Stimulated activated CD4-positive, alpha-beta T cell treated with anti-CD3 and anti-CD28 coated beads, TNF-alpha, amount 100 ng/mL, for 4 hours (primary cell): ENCODE measurements at regions not wholly inside any gene's neighbourhood (a gene's known extent, or its start where the extent isn't known, plus 50 kb on each side); places are given as distances from the start of the nearest gene placed in this dataset.

ENCODE experiments used
- DNase-seq, 3 experiments: peaks; one replicate each; pipeline ENCODE4 v3.0.0-alpha.2; 2020; ENCODE audit warnings: low read depth in 3 of 3

DNA sequence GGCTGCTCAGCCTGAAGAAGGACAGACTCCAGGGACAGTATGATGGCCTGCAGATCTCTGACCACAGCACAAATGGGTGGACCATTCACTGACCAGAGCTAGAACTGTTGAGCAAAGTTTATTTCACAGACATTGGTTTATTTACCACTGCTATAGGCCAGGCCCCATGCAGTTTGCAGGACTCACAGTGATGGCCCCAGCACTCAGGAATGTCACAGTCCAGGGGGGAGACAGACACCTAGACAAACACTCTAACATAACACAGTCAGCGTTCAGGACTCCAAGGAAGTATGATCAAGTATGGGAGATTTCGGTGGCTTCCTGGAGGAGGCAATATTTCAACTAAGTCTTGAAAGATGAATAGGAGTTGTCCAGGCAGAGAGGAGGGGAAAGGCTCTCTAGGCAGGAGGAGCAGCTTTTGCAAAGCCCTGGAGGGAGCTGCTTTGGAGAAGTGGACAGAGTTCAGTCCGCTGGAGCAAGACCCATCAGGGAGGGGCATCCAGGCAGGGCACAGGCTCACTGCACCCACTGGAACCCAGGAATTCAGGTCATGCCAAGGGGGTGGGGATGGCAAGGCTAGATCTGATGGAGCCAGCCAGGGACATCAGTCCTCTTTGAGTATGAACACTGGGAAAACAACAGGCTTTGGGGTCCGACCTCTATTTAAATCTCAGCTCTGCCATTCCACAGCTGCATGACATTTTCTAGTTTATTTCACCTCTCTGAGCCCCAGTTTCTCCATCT, 454.3 kb downstream of the MATN1 start:
- DNase-seq = no peak

DNA sequence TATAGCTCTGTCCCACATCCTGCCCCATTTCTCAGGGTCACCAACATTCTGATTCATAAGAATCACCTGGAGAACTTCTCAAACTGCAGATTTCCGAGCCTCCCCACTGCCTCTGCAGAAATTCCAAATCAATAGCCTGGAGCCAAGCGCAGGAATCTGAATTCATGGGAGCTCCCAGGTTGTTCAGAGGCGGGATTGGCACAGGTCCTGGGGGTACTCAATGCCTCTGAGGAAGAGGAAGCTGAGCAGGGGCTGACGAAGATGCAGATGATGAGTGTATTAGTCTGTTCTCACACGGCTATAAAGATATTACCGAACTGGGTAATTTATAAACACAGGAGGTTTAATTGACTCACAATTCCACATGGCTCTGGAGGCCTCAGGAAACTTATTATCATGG, 455.5 kb downstream of the MATN1 start:
- no peak for DNase-seq

DNA sequence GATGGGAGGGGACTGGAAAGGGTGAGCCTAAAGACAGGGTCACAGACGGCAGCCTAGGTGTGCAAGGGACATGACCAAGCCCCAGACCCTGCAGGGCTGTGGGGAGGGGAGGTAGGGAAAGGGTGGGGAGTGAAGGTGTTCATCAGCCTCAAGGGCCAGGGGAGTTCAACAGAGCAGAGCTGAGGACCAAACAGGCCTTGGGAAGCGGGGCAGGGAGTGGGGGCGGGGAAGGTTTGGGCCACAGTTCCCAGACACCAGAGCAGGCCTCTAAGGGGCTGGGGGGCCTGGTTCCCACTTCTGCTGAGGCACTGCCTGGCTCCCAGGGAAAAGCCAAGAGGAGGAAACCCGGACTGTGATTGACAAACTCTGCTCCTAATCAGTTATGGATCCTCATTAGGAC, 456.3 kb downstream of the MATN1 start:
- DNase-seq = no peak

DNA sequence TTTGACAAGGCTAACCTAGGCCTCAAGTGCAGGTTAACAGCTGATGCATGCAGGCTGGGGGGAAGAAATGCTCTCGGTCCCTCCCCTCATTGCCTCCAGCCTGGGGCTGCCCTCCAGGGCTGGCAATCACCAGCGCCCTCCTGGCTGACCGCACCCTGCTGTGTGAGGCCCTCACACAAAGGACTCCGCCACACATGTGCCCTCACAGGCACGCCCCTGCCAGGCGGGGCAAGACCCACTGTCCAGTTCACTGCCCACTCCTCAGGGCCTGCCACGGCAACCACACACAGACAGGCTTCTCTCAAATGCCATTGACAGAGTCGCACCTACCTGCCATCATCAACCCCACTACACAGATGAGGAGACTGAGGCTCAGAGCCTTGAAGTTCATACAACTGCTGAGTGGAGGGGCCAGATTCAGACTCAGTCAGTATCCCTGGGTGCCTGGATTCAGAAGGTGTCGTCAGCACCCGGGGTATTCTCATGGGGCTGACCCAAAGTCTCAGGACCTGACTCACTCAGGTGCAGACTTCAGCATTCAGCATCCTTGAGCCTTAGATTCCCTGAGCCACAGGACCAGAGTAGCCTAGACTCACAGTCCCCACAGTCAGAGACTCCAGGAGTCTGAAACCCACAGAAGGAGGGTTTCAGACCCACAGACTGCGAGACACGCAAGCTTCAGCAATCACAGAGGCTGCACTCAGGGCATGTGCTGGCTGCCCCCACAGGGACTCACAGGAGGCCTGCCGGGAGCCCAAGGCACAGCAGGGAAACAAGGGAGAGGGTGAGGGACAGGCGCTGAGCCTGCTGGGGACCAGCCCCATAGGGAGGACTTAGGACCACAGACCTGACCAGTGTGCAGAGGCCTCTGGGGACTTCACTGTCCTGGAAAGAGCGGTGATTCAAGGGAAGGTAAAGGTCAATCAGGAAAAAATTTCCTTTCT, 458.0 kb downstream of the MATN1 start:
- no peak for DNase-seq

DNA sequence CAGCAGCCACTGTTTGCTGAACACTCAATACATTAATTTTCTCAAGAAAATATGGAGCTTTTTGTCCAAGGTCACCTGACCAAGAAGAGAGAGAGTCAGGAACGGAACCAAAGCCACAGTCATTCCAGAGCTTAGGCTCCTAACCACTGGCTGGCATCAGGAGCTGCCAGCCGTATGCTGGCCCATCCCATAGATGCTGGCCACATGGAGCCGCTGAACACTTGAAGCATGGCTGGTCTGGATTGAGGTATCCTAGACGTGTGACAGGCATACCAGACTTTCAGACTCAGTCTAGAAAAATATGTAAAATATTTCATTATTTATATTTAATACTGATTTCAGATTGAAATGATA, 458.7 kb downstream of the MATN1 start:
- DNase-seq = no peak

DNA sequence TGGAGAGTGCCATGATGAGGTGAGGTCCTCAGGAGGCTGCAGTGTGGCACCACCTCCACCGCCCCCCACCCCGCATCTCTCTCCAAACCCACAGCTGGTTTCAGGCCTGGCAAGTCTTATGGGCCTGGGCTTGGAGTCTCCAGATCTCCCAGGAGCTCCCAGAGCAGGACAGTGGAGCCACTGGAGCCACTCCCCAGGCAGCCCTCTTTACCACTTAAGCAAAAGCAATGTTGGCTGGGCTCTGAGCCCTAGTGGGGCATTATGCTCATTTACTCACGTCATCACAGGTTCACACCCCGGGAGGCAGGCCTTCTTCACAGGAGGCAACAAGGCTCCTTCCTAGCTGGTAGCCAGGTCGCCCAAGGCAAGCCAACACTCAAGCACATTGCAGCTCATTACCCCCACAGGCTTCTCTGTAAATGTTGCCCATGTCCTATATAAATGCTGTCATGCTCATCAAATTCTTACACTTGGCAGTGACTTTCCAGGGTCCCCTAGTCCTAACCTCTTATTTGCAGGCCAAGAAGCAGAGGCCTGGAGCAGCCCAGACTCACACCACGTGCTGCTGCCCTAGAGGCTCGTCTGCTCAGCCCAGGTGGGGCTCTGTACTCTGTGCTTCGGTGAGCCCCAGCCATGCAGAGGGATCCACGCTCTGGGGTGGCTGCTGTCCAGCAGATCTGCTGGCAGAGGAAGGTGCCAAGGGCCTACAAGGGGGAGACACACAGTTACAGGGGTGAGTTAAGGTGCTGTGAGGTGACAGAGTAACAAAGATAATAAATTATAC, 459.3 kb downstream of the MATN1 start:
- DNase-seq = no peak

DNA sequence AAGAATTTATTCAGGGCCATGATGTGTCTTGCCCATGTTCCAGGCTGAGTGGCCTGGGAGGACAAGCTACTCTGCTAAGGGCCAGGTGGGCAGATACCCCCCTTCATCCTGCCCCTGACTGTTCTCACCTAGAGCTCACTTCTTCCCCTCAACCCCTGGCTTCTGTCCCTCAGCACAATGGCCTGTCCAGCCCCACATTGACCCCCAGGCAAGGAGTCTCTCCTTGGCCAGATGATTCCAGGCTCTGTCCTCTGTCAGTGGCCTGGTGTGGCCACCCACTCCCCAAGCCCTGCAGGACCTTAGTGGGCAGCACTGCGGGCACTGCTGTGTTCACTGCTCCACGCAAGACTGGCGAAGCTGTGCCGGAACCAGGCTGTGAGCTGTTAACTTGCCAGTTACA, 460.0 kb downstream of the MATN1 start:
- no peak for DNase-seq

DNA sequence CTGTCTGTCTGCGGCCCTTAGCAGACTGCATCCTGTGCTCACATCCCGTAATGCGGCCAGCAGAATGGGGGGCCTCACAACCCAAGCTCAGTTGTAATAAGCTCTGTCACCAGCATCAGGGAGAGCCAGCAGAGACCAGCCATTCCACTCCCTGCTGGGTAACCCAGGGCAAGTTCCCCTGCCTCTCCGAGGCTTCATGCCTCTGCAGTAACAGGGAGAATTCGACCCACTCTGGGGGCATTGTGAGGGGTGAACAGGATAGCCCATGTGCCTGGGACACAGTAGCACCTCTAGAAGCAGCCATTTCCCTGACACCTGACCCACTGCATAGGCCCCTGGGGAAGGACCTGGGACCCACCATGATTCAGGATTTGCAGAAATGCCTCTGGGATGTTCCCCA, 461.2 kb downstream of the MATN1 start:
- no peak for DNase-seq

DNA sequence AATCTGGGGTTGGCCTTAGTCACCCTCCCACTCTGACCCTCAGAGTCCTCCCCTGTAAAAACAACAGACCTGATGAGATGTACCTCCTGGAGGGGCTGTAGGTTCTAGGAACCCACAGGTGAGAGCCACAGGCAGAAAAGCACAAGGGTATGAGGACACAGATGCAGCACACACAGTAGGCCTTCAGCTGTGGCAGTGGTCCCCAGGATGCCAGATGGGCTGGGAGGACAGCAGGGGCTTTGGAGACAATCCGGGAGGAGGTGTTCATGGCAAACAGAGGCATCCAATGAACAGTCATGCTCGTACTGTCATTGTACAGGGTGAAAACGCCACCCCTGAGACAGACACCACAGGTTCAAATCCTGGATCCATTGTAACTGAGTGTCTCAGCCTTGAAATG, 463.1 kb downstream of the MATN1 start:
- DNase-seq = no peak

DNA sequence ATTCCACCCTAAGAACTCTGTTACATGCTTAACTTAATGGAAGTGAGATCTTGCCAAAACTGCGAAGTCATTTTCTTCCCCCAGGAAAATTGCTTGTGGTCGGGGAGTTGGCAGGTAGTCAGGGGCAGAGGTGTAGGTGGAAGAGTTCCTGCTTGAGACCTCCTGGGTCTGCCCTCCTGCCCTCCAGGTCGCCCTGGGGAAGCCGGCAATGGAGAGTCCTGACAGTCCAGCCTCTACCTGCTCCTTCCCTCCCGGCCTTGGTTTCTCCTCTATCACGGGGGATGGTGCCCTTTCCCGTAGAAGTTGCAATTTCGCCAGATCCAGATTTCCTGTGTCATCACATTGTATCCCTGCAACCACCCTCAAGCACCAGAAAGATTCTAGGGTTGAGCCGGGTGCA, 463.8 kb downstream of the MATN1 start:
- DNase-seq = no peak

DNA sequence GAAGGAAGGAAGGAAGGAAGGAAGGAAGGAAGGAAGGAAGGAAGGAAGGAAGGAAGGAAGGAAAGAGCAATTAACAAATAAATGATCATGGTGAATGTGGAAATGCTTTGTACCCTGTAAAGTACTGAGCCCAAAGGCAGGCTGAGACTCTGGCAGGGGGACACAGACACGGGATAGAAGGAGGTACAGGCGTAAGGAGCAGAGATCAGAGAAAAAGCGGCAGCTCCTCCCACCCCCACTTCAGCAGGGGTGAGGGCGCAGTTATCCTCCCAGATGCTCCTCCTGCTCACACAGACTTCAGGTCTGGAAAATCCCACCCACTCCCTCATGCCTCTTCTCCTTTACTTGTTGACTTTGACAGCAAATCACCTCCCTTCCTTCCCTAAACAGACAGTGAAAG, 464.5 kb downstream of the MATN1 start:
- DNase-seq = no peak

DNA sequence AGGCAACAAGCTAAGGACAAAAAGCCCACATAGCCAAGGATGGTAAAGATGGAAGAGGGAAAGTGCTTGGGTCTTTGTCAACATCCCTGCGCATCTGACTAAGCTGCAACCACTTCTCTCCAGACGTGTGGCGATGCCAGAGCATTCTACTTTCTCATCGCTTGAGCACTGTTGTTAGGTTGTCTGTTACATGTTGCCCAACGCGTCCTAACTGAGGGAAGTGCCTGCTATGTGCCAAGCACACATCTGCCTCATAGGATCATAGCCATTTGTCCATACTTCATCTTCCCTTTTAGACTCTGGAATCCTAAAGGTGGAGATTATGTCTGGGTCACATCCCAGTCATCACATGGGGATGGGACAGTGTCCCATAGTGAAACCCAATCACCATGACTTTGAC, 464.9 kb downstream of the MATN1 start:
- no peak for DNase-seq

DNA sequence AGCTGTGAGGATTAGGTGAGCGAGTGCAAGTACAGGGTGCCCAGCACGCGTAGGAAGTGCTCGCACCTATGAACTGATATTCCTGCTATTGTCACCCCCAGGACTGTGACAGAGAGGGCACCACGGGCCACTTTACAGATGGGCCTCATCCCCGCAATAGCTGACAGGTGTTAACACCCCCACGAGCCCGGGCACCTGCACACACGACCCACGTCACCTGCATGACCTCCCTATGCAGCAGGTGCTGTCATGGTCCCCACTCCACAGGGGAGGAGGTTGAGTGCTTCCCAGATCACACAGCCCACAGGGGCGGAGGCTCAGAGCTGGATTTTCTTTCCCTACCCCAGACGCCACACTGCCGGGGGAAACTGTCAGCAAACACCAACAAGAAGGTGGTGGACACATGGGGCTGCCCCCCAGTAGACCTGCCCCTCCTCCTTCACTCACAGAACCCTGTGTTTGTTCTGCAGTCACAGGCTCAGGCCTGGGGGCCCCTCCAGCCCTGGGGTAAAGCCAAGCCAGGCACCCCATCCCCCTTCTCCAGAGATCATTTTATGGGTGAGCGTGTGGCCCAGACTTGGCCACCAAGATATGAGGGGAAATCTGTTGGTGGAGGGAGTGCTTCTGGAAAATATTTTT, 465.5 kb downstream of the MATN1 start:
- no peak for DNase-seq

DNA sequence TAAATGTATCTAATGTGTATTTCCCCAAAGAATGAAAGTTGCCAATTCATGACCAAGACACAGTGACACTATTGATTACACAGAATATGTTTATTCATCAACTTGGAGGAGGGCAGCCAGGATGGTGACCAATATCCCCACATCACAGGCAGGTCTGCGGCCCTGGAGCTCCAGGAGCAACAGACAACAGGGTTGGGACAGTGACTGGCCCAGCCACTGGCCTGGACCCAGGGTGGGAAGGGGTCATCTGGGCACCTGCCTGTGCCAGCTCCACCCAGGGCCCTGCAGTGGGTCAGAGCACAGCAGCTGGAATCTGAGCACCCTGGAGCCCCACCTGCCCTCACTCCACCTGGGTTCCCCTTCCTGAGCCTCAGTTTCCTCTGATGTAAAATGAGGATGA, 466.1 kb downstream of the MATN1 start:
- DNase-seq = no peak

DNA sequence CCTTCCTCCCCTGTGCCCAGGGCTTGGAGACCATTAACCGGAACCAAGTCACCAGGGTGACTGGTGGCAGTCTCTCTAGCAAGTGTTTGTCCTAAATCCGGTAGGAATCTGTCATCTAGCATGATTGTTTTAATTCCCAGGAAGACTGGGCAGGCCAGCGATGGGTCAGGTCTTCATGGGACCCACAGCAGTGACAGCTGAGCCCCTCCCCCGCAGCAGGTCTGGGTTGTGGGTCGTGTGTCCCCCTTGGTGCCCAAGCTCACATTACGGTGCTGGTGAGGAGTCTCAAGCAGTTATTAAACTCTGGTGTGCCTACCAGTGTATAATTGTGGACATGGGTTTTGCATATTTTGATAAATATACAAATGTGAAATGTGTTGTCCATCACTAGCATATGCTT, 466.5 kb downstream of the MATN1 start:
- no peak for DNase-seq

DNA sequence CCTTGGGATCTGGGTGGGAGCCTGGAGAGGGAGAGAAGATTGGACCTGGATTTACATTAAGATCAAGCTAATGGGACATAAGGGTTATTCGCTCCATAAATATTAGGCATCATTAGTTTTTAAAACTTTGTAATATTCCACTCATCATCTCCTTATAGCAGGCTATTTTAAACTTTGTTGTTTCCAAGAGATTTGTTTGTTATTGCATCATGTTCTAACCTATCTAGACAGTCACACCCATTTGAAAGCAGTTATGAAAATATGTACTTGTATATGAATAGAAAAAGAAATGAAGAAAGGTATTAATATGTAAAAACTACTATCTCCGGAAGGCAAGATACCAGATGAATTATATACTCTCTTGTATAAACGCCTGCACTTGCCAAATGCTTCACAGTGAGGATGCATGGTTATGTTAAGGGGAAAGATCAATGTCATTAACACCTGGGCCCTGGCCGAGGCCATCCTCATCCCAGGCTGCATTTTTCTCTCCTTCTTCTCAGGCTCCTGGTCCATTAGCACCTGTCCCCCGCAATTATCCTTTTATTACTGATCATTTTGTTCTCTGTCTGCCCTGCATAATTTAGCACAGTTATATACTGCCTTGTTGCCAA, 468.2 kb downstream of the MATN1 start:
- no peak for DNase-seq

DNA sequence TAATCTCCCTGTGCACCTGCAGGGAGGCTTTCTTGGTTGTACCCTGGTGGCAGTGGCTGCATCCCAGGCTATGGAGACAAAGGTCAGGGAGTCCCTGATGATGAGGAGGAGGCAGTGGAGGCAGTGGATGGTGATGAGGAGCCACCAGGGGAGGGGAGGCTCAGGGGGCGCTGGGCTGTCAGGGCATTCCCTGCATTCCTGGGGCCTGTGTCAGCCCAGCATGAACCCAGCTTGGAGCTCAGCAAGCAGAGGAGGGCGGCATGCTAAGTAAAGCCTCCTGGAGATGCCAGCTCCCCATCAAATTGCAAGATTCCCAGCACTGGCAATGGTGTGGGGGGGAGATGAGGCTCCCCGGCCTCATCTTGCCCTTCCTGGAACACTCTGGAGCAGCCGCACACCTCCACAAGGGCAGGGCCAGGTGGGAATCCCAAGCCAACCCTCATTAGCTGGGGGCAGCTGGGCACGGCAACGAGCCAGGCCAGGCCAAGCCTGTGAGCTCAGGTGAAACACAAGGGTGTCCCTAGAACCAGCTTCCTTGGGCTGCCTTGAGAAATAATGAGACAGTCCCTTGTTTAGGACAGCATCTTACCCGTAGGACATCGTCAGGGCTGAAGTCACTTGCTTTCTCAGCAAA, 469.5 kb downstream of the MATN1 start:
- DNase-seq = no peak

DNA sequence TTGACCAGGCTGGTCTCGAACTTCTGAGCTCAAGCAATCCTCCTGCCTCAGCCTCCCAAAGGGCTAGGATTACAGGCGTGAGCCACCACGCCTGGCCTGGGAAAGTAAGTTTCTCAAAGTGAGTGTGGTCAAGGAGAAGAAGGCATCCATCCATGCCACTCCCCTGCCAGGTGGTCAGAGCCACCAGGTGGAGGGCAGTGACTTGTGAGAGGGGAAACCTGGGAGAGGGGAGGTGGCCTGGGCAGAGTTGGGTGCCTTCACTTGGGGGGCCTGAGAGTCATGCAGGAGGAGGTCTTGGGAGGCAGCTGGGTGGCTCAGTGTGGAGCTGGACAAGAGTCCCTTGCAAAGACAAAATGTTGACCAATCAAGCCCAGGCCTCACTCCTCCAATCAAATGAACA, 470.0 kb downstream of the MATN1 start:
- no peak for DNase-seq

DNA sequence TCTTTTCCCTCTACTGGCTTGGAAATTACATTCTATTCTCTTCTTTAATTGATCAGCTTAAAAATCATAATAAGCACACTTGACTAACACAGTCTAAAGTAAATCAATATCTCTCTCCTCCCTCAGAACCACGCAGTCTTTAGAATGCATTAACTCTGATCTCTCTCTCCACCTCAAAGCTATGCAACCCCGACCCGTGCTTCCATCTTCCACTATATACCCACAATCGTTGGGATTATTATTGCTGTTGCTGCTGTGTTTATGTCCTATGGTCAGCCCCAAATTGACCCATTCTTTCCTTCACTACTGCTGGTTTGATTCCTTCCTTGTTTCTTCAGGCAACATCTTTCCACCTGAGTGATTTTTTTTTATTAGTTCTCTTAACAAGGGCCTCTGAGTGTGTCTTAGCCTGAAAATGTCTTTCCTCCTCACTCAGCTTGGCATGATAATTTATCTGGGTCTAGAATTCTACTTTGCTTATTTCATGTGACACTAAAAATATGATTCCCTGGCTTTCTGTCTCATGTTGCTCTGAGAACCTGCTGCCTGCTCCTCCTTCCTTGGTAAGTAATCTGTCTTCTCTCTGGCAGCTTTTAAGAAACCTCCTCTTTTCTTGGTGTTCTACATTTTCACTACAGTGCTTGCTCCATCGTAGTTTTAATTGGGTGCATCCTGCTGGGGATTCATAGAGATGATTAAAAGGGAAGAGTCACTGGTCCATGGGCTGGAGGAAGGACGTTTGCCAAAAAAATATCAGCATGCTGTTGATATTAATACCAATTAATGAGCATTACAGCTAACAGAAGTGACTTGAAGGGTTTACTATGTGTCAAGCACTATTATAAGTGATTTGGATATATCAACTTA, 472.2 kb downstream of the MATN1 start:
- DNase-seq = no peak

DNA sequence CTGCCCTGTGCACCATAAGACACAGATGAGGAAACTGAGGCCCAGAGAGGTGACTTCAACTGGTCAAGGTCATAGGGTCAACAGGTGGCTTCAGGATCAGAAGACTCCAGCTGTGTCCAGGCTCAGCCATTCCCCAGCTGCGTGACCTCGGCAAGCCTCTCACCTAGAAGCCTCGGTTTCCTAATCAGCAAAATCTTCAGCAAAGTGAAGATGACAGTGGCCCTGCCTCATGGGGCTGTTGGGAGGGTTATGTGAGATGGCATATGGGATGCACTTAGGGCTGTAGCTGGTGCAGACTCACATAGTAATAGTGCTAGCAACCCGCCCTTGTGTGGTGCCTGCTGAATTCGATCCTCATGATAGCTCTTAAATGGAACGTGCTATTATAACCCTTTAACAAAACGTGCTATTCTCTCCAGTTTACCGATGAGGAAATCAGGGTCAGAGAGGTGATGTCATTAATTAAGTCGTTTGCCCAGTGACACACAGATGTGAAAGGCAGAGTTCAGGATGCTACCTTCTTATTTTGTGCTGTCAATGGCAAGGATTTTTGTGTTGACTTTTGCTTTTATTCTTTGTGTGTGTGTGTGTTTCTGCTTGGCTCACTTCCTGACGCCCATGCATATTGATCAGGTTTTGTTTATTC, 472.9 kb downstream of the MATN1 start:
- no peak for DNase-seq
